ENCODE measurements at regions not wholly inside any gene's neighbourhood (a gene's known extent, or its start where the extent isn't known, plus 50 kb on each side); places are given as distances from the start of the nearest gene placed in this dataset.
"Not testable (repeated sequence)": the region's sequence is repeated elsewhere in the genome, so short reads cannot be mapped to it uniquely, and the experiment has no call there.

DNA sequence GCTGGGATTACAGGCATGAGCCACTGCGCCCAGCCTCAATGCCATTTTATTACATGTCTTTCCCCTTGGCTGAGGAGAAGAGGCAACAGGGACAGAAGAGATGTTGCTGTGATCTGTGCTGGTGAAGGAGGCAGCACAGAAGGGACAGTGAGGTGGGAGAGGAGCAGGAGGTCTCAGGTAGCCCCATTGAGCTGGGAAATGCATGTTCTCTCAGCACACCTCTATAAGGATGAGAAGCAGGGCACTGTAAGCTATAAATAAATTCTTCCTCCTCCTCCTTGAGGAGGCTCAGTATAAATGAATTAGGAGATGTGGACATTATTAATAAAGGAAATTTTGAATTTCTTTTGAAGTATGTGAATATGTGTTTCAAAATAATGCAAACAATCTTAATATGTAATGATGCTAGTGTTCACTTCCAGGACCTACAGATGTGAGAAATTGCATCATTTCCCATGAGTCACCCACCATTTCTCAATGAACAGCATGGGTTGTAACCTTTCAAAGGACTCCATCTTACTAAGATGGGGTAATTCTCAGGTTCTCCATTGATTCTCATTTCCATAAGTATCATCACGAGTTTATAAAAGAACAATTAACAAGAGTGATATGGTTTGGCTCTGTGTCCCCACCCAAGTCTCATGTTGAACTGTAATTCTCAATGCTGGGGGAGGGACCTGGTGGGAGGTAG lies 88.9 kb upstream of the ODAD2 start:
- TF ChIP-seq, protein P1, sequence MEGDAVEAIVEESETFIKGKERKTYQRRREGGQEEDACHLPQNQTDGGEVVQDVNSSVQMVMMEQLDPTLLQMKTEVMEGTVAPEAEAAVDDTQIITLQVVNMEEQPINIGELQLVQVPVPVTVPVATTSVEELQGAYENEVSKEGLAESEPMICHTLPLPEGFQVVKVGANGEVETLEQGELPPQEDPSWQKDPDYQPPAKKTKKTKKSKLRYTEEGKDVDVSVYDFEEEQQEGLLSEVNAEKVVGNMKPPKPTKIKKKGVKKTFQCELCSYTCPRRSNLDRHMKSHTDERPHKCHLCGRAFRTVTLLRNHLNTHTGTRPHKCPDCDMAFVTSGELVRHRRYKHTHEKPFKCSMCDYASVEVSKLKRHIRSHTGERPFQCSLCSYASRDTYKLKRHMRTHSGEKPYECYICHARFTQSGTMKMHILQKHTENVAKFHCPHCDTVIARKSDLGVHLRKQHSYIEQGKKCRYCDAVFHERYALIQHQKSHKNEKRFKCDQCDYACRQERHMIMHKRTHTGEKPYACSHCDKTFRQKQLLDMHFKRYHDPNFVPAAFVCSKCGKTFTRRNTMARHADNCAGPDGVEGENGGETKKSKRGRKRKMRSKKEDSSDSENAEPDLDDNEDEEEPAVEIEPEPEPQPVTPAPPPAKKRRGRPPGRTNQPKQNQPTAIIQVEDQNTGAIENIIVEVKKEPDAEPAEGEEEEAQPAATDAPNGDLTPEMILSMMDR (IDR thresholded peaks at IDR 0.05): no peak
- Histone ChIP-seq H3K9me3 (ENCODE audit: control insufficient read depth, insufficient read depth, low read length) (no peaks in the 10 kb centered on the region), H3K27me3 (ENCODE audit: control insufficient read depth, insufficient read depth, low read length) (no peaks in the 10 kb centered on the region), H3K4me1 (ENCODE audit: control insufficient read depth, insufficient read depth, low read length) (no peaks in the 10 kb centered on the region), H3K27ac (ENCODE audit: low read length) (no peak overlapping the region), H3K36me3 (ENCODE audit: control insufficient read depth, insufficient read depth, low read length) (peaks cover 13% of the 10 kb centered on the region), H3K4me3 (ENCODE audit: low read length) (no peak overlapping the region)
- DNase-seq (no peak), ATAC-seq (peak in 1 of 3 donors; percentile 57)
- H3K4me3 Mint-ChIP-seq: no peak overlapping the region
- intact Hi-C loops (cut with micrococcal nuclease): no loop called here
- H3K4me1 Mint-ChIP-seq: peaks cover 5 to 12% of the 10 kb centered on the region in 2 donors
- 83% methylated on average over 2 of the region's 2 CpGs for whole genome bisulfite sequencing (ENCODE audit: insufficient coverage)
- no peak overlapping the region for H3K27ac Mint-ChIP-seq
- H3K27me3 Mint-ChIP-seq (ENCODE audit: low read depth in 2 of 2): no peaks in the 10 kb centered on the region
- peaks cover 0 to 3% of the 10 kb centered on the region in 2 donors for H3K9me3 Mint-ChIP-seq
- H3K36me3 Mint-ChIP-seq: peaks cover 29% of the 10 kb centered on the region

DNA sequence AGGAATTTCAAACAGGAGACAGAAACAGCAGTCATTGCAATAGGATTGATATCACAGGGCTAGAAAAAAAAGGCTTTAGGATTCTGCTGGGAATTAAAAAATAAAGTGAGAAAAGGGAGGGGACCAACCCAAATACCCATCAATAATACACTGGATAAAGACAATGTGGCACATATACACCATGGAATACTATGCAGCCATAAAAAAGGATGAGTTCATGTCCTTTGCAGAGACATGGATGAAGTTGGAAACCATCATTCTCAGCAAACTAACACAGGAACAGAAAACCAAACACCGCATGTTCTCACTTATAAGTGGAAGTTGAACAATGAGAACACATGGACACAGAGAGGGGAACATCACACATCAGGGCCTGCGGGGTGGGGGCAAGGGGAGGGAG lies 86.9 kb upstream of the ODAD2 start:
- H3K4me3 Mint-ChIP-seq; H3K27ac ChIP-seq (ENCODE audit: low read length); intact Hi-C loops (cut with micrococcal nuclease); H3K27me3 ChIP-seq (ENCODE audit: control insufficient read depth, insufficient read depth, low read length); H3K27me3 Mint-ChIP-seq (ENCODE audit: low read depth in 2 of 2); H3K4me3 ChIP-seq (ENCODE audit: low read length); ATAC-seq; H3K4me1 ChIP-seq (ENCODE audit: control insufficient read depth, insufficient read depth, low read length); H3K27ac Mint-ChIP-seq; H3K9me3 Mint-ChIP-seq; H3K9me3 ChIP-seq (ENCODE audit: control insufficient read depth, insufficient read depth, low read length); DNase-seq: not testable (repeated sequence)
- Mint-ChIP-seq H3K4me1 (peaks cover 5 to 12% of the 10 kb centered on the region in 2 donors), H3K36me3 (peaks cover 29% of the 10 kb centered on the region)
- H3K36me3 ChIP-seq (ENCODE audit: control insufficient read depth, insufficient read depth, low read length): peaks cover 13% of the 10 kb centered on the region
- WGBS (ENCODE audit: insufficient coverage): 88% methylated on average over 1 of the region's 2 CpGs

DNA sequence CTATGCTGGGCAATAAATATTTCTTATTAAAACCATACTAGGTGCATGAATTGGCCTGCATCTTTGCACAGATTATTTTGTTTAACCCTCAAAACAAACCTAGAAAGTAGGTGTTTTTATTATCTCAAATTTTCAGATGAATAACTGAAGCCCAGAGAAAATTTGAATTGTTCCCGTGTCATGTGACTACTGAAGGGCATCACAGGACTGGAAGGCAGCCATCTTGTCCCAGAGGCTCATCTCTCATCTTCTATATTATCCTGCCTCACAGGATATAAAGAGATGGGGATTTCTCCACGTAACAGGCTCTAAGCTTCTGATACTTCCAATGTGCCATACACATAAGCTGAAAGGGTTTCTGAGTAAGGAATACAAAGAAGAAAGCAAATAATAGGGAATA lies 84.0 kb upstream of the ODAD2 start:
- H3K4me1 Mint-ChIP-seq: peaks cover 0 to 5% of the 10 kb centered on the region in 2 donors
- no peak for ATAC-seq
- no peaks in the 10 kb centered on the region for H3K27me3 ChIP-seq (ENCODE audit: control insufficient read depth, insufficient read depth, low read length)
- no peak overlapping the region for H3K4me3 Mint-ChIP-seq
- no peaks in the 10 kb centered on the region for H3K4me1 ChIP-seq (ENCODE audit: control insufficient read depth, insufficient read depth, low read length)
- no peak overlapping the region for H3K27ac Mint-ChIP-seq
- H3K9me3 Mint-ChIP-seq: peaks cover 0 to 3% of the 10 kb centered on the region in 2 donors
- H3K36me3 Mint-ChIP-seq: peaks cover 22% of the 10 kb centered on the region
- intact Hi-C loops (cut with micrococcal nuclease): no loop called here
- TF ChIP-seq, protein P1 (IDR thresholded peaks at IDR 0.05): no peak
- H3K27me3 Mint-ChIP-seq (ENCODE audit: low read depth in 2 of 2): no peaks in the 10 kb centered on the region
- DNase-seq: no peak
- H3K4me3 ChIP-seq (ENCODE audit: low read length): no peak overlapping the region
- H3K36me3 ChIP-seq (ENCODE audit: control insufficient read depth, insufficient read depth, low read length): peaks cover 12% of the 10 kb centered on the region
- H3K27ac ChIP-seq (ENCODE audit: low read length): no peak overlapping the region
- 100% methylated on average over 1 of the region's 2 CpGs for WGBS (ENCODE audit: insufficient coverage)
- no peaks in the 10 kb centered on the region for H3K9me3 ChIP-seq (ENCODE audit: control insufficient read depth, insufficient read depth, low read length)

DNA sequence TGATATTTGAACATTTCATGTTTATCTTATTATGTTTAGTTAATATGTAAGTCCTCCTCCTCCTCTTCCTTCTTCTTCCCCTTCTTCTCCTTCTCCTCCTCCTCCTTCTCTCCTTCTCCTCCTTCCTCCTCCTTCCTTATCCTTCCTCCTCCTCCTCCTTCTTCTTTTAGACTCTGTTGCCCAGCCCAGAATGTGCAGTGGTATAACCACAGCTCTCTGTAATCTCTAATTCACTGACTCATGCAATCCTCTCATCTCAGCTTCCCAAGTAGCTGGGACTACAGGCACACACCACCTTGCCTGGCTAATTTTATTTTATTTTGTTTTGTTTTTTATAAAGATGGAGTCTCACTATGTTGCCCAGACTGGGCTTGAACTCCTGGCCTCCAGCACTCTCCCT lies 83.4 kb upstream of the ODAD2 start:
- DNase-seq: no peak
- Histone ChIP-seq H3K9me3 (ENCODE audit: control insufficient read depth, insufficient read depth, low read length) (no peaks in the 10 kb centered on the region), H3K36me3 (ENCODE audit: control insufficient read depth, insufficient read depth, low read length) (peaks cover 8% of the 10 kb centered on the region), H3K4me3 (ENCODE audit: low read length) (no peak overlapping the region), H3K27me3 (ENCODE audit: control insufficient read depth, insufficient read depth, low read length) (no peaks in the 10 kb centered on the region), H3K27ac (ENCODE audit: low read length) (no peak overlapping the region), H3K4me1 (ENCODE audit: control insufficient read depth, insufficient read depth, low read length) (no peaks in the 10 kb centered on the region)
- Mint-ChIP-seq H3K4me1 (no peaks in the 10 kb centered on the region), H3K27ac (no peak overlapping the region), H3K9me3 (peaks cover 0 to 3% of the 10 kb centered on the region in 2 donors), H3K4me3 (no peak overlapping the region), H3K27me3 (ENCODE audit: low read depth in 2 of 2) (no peaks in the 10 kb centered on the region), H3K36me3 (peaks cover 22% of the 10 kb centered on the region)
- intact Hi-C loops (cut with micrococcal nuclease): no loop called here
- ATAC-seq: no peak
- TF ChIP-seq, protein P1 (IDR thresholded peaks at IDR 0.05): no peak

Measured in natural killer cell (primary cell).